Lung (tissue), 11 donors: ENCODE measurements at regions not wholly inside any gene's neighbourhood (a gene's known extent, or its start where the extent isn't known, plus 50 kb on each side); places are given as distances from the start of the nearest gene placed in this dataset.

Experiments used
- ATAC-seq: fragments of 200-7000 bp; cut with Tn5 transposase; one replicate; pipeline ENCODE4 v1.9.1; 2020; ENCODE audit warnings: moderate number of reproducible peaks; ENCODE audit not compliant: insufficient read depth, low FRiP score
- DNase-seq, 3 donors: peaks; one replicate each; pipeline ENCODE4 v3.0.0-alpha.2; 2013 to 2017
- H3K27ac ChIP-seq, 2 donors: one replicate each; pipeline ENCODE4 v1.5.1; 2013; ENCODE audit warnings: mild to moderate bottlenecking in 2 of 2, moderate library complexity in 2 of 2, control low read depth in 1 of 2, inconsistent platforms in 1 of 2, low read depth in 1 of 2, low read length in 1 of 2
- H3K27me3 ChIP-seq, 3 donors: one replicate each; pipeline ENCODE4 v1.5.1; 2013; ENCODE audit warnings: low read length in 2 of 3; ENCODE audit not compliant: control insufficient read depth in 3 of 3, insufficient read depth in 3 of 3
- H3K36me3 ChIP-seq, 4 donors: one replicate each; pipeline ENCODE4 v1.5.1; 2013; ENCODE audit warnings: low read length in 4 of 4, mild to moderate bottlenecking in 1 of 4, moderate library complexity in 1 of 4; ENCODE audit not compliant: control insufficient read depth in 4 of 4, insufficient read depth in 4 of 4
- H3K4me1 ChIP-seq, 5 donors: one replicate each; pipeline ENCODE4 v1.5.1; 2013; ENCODE audit warnings: low read length in 5 of 5, mild to moderate bottlenecking in 2 of 5, moderate library complexity in 1 of 5; ENCODE audit not compliant: control insufficient read depth in 5 of 5, insufficient read depth in 5 of 5
- H3K4me3 ChIP-seq: one replicate; pipeline ENCODE4 v1.5.1; 2013; ENCODE audit warnings: mild to moderate bottlenecking, control low read depth, moderate library complexity
- H3K9ac ChIP-seq, 2 donors: one replicate each; pipeline ENCODE4 v1.5.1; 2013; ENCODE audit warnings: low read length in 2 of 2, control low read depth in 1 of 2; ENCODE audit not compliant: insufficient read depth in 1 of 2
- H3K9me3 ChIP-seq, 4 donors: one replicate each; pipeline ENCODE4 v1.5.1; 2013; ENCODE audit warnings: low read length in 3 of 4, mild to moderate bottlenecking in 1 of 4, moderate library complexity in 1 of 4; ENCODE audit not compliant: control insufficient read depth in 4 of 4, insufficient read depth in 3 of 4
- WGBS, 2 donors: extraction: QIAGEN DNeasy Blood & Tissue Kit; methylation state at CpG; one replicate each; pipeline ENCODE4 v1.1.7; 2013; 5-methylcytosine and 5-hydroxymethylcytosine counted together
- TF ChIP-seq, protein P1 (sequence below): IDR thresholded peaks from 2 replicates; pipeline ENCODE4 v1.5.1; 2012; ENCODE audit warnings: mild to moderate bottlenecking; ENCODE audit errors: control extremely low read depth, extremely low read depth
- donor health status: control.
- donor health status: control.
- donor health status: Bipolar disorder and iron deficiency.
- donor health status: healthy.
- donor health status: DM: yes; HTN: yes; CAD: no.

GRCh38 chr10:117684046-117684610 is 141.6 kb downstream of the EMX2 start:
- peaks cover 0 to 7% (median 0%) of the 10 kb centered on the region in 5 donors for H3K4me1 ChIP-seq
- ATAC-seq: no peak
- H3K4me3 ChIP-seq: no peak overlapping the region
- no peaks in the 10 kb centered on the region for H3K36me3 ChIP-seq
- no peak overlapping the region for H3K27ac ChIP-seq
- TF ChIP-seq, protein P1, sequence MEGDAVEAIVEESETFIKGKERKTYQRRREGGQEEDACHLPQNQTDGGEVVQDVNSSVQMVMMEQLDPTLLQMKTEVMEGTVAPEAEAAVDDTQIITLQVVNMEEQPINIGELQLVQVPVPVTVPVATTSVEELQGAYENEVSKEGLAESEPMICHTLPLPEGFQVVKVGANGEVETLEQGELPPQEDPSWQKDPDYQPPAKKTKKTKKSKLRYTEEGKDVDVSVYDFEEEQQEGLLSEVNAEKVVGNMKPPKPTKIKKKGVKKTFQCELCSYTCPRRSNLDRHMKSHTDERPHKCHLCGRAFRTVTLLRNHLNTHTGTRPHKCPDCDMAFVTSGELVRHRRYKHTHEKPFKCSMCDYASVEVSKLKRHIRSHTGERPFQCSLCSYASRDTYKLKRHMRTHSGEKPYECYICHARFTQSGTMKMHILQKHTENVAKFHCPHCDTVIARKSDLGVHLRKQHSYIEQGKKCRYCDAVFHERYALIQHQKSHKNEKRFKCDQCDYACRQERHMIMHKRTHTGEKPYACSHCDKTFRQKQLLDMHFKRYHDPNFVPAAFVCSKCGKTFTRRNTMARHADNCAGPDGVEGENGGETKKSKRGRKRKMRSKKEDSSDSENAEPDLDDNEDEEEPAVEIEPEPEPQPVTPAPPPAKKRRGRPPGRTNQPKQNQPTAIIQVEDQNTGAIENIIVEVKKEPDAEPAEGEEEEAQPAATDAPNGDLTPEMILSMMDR: no peak
- no peaks in the 10 kb centered on the region for H3K9me3 ChIP-seq
- no peak overlapping the region for H3K9ac ChIP-seq
- H3K27me3 ChIP-seq: peaks cover 0 to 3% (median 0%) of the 10 kb centered on the region in 3 donors
- no peak for DNase-seq
- WGBS, 2 donors: 65 to 74% methylated on average over 24 of the region's 24 CpGs

- H3K36me3 ChIP-seq: no peaks in the 10 kb centered on the region
- no peaks in the 10 kb centered on the region for H3K9me3 ChIP-seq
- H3K4me1 ChIP-seq: peaks cover 0 to 7% (median 0%) of the 10 kb centered on the region in 5 donors
- 23 to 34% methylated on average over 16 of the region's 16 CpGs for WGBS, 2 donors
- H3K9ac ChIP-seq: no peak overlapping the region
- H3K4me3 ChIP-seq: no peak overlapping the region
- TF ChIP-seq, protein P1: no peak
- peak; percentile 13 to 52 (median 46) for DNase-seq
- H3K27ac ChIP-seq: no peak overlapping the region
- ATAC-seq: no peak
- peaks cover 0 to 3% (median 0%) of the 10 kb centered on the region in 3 donors for H3K27me3 ChIP-seq
Measured at GRCh38 chr10:117684672-117685211, 142.2 kb downstream of the EMX2 start.

DNA sequence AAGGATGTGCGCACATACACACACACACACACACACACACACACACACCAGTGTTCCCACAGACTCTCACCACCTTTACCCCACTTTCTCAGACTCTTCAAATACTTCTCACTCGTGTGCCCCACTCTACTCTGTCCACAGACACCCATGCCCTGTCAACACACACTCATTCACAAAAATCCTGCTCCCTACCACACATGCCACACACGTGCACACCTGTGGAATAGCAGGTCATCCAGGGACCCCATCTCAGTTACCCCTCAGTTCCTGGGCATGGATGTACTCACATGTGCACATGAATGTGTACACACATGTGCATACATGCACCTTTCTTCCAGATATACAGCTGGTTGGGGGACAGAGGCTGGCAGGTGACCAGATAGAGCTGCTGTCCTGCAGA is 142.9 kb downstream of the EMX2 start:
- H3K27me3 ChIP-seq: peaks cover 0 to 3% (median 0%) of the 10 kb centered on the region in 3 donors
- no peaks in the 10 kb centered on the region for H3K9me3 ChIP-seq
- TF ChIP-seq, protein P1: no peak
- WGBS, 2 donors: 67 to 82% methylated on average over 3 of the region's 3 CpGs
- no peak for DNase-seq
- H3K4me1 ChIP-seq: peaks cover 0 to 7% (median 0%) of the 10 kb centered on the region in 5 donors
- no peak overlapping the region for H3K27ac ChIP-seq
- H3K9ac ChIP-seq: no peak overlapping the region
- no peak for ATAC-seq
- no peak overlapping the region for H3K4me3 ChIP-seq
- H3K36me3 ChIP-seq: no peaks in the 10 kb centered on the region
